ENCODE measurements at regions not wholly inside any gene's neighbourhood (a gene's known extent, or its start where the extent isn't known, plus 50 kb on each side); places are given as distances from the start of the nearest gene placed in this dataset.

- DNase-seq, result no peak
These were observed 180.9 kb downstream of the ZNF621 start for GRCh38 chr3:40705663-40706062.

- DNase-seq, result no peak
These were observed 188.5 kb downstream of the ZNF621 start for GRCh38 chr3:40713306-40713705.

GRCh38 chr3:40713795-40714194 is 189.0 kb downstream of the ZNF621 start:
- DNase-seq, result no peak

- no peak for DNase-seq
These were observed 190.1 kb downstream of the ZNF621 start for GRCh38 chr3:40714771-40715345.

- no peak for DNase-seq
These were observed 190.8 kb downstream of the ZNF621 start for GRCh38 chr3:40715551-40715950.

- DNase-seq, result no peak
These were observed 192.7 kb downstream of the ZNF621 start for GRCh38 chr3:40717471-40717870.

- no peak for DNase-seq
These were observed 193.4 kb downstream of the ZNF621 start for GRCh38 chr3:40718209-40718608.

- no peak for DNase-seq
These were observed 193.9 kb downstream of the ZNF621 start for GRCh38 chr3:40718681-40719080.

GRCh38 chr3:40719660-40720287 is 195.0 kb downstream of the ZNF621 start:
- no peak for DNase-seq

GRCh38 chr3:40720341-40720740 is 195.6 kb downstream of the ZNF621 start:
- no peak for DNase-seq

- DNase-seq, result no peak
These were observed 196.1 kb downstream of the ZNF621 start for GRCh38 chr3:40720863-40721262.

GRCh38 chr3:40723083-40723660 is 198.4 kb downstream of the ZNF621 start:
- no peak for DNase-seq

GRCh38 chr3:40725031-40725430 is 200.3 kb downstream of the ZNF621 start:
- DNase-seq, result no peak

- no peak for DNase-seq
These were observed 206.7 kb downstream of the ZNF621 start for GRCh38 chr3:40731445-40731844.

GRCh38 chr3:40736943-40737342 is 212.2 kb downstream of the ZNF621 start:
- no peak for DNase-seq

GRCh38 chr3:40737343-40737742 is 212.6 kb downstream of the ZNF621 start:
- DNase-seq, result no peak

- no peak for DNase-seq
These were observed 215.2 kb downstream of the ZNF621 start for GRCh38 chr3:40739971-40740370.

- peak; percentile 29 to 32 for DNase-seq
These were observed 217.0 kb downstream of the ZNF621 start for GRCh38 chr3:40741729-40742128.

GRCh38 chr3:40745381-40746106 is 220.8 kb downstream of the ZNF621 start:
- DNase-seq, result no peak

GRCh38 chr3:40751666-40752065 is 226.9 kb downstream of the ZNF621 start:
- DNase-seq, result no peak

- no peak for DNase-seq
These were observed 227.7 kb downstream of the ZNF621 start for GRCh38 chr3:40752492-40752891.

GRCh38 chr3:40753291-40753770 is 228.6 kb downstream of the ZNF621 start:
- DNase-seq, result no peak

- DNase-seq, result no peak
These were observed 229.2 kb downstream of the ZNF621 start for GRCh38 chr3:40753951-40754350.

GRCh38 chr3:40754994-40755393 is 230.2 kb downstream of the ZNF621 start:
- DNase-seq, result no peak

Measured in SHP77 (cell line).